Caco-2 (cell line): ENCODE measurements at regions not wholly inside any gene's neighbourhood (a gene's known extent, or its start where the extent isn't known, plus 50 kb on each side); places are given as distances from the start of the nearest gene placed in this dataset.

Source experiments
- BruUV-seq: library from RNA; stranded (reverse); fragments of 400-500 nt; replicated peaks from 2 replicates; lab custom pipeline; 2021; lab: Mats Ljungman, UMichigan
- CTCF ChIA-PET: fragments of 300-600 bp; sonication (Branson Sonifier 250); formaldehyde crosslinking; loops from one replicate; lab custom pipeline; 2022; ENCODE audit warnings: antibody characterized with exemption; lab: Charles Lee
- POLR2A ChIA-PET: fragments of 300-600 bp; sonication (Branson Sonifier 250); formaldehyde crosslinking; loops from one replicate; lab custom pipeline; 2022; ENCODE audit warnings: antibody characterized with exemption; lab: Charles Lee
- DNase-seq, 2 experiments: peaks; one replicate each; pipeline versions ENCODE4 v3.0.0 to v3.0.0-alpha.2; 2020 to 2022
- H3K27me3 ChIP-seq: replicated peaks from 2 replicates; pipeline ENCODE4 v1.6.0; 2011; ENCODE audit warnings: low read length; ENCODE audit not compliant: control insufficient read depth, insufficient read depth
- H3K36me3 ChIP-seq: 2 replicates; pipeline ENCODE4 v1.5.1; 2011; ENCODE audit warnings: low read length; ENCODE audit not compliant: control insufficient read depth, insufficient read depth
- H3K4me1 ChIP-seq: fragments of 250-450 bp; sonication (Bioruptor Pico); 2 replicates; pipeline ENCODE4 v1.5.1; 2020; ENCODE audit warnings: mild to moderate bottlenecking
- H3K4me3 ChIP-seq: 2 replicates; pipeline ENCODE4 v1.5.1; 2011; ENCODE audit warnings: low read depth, mild to moderate bottlenecking, control low read depth, low read length
- H3K9me3 ChIP-seq: fragments of 250-450 bp; sonication (Bioruptor Pico); 2 replicates; pipeline ENCODE4 v1.5.1; 2020; ENCODE audit warnings: mild to moderate bottlenecking, moderate library complexity
- H3K27ac Mint-ChIP-seq: one replicate; pipeline ENCODE4 v1.8.0; 2022; ENCODE audit warnings: mixed read lengths; ENCODE audit not compliant: unreplicated experiment
- H3K27me3 Mint-ChIP-seq: one replicate; pipeline ENCODE4 v1.8.0; 2022; ENCODE audit warnings: mixed read lengths; ENCODE audit not compliant: insufficient read depth, unreplicated experiment
- H3K36me3 Mint-ChIP-seq: one replicate; pipeline ENCODE4 v1.8.0; 2022; ENCODE audit warnings: mild to moderate bottlenecking, mixed read lengths; ENCODE audit not compliant: insufficient read depth, unreplicated experiment
- H3K4me1 Mint-ChIP-seq: one replicate; pipeline ENCODE4 v1.8.0; 2022; ENCODE audit warnings: low read depth, mixed read lengths; ENCODE audit not compliant: unreplicated experiment
- H3K4me3 Mint-ChIP-seq: one replicate; pipeline ENCODE4 v1.8.0; 2022; ENCODE audit warnings: mild to moderate bottlenecking, moderate library complexity, mixed read lengths; ENCODE audit not compliant: unreplicated experiment
- H3K9me3 Mint-ChIP-seq: one replicate; pipeline ENCODE4 v1.8.0; 2022; ENCODE audit warnings: mixed read lengths; ENCODE audit not compliant: unreplicated experiment
- CTCF ChIP-seq, 2 experiments: fragments of 200-600 bp in 1 of 2; IDR thresholded peaks; 1 replicate in 1 of 2; 2 replicates in 1 of 2; pipeline versions ENCODE4 v1.5.1 to v1.8.0; 2011 to 2022; ENCODE audit warnings: antibody characterized with exemption in 1 of 2, control low read depth in 1 of 2, inconsistent platforms in 1 of 2, low read depth in 1 of 2, low read length in 1 of 2, mild to moderate bottlenecking in 1 of 2, moderate library complexity in 1 of 2; ENCODE audit not compliant: insufficient read depth in 1 of 2, severe bottlenecking in 1 of 2, unreplicated experiment in 1 of 2
- intact Hi-C: fragments of 100-400 bp; cut with micrococcal nuclease; formaldehyde crosslinking; loops from one replicate; pipeline ENCODE4 v1.10.0; 2022; ENCODE audit not compliant: unreplicated experiment

GRCh38 chr6:113699239-113699638 is 157.9 kb upstream of the MARCKS start:
- BruUV-seq = no TSS peak
- no peak for TF ChIP-seq CTCF (IDR thresholded peaks at IDR 0.05; ENCODE audit: insufficient read depth in 1 of 2, low read depth in 1 of 2, low read length in 1 of 2, severe bottlenecking in 1 of 2, unreplicated experiment in 1 of 2)
- Mint-ChIP-seq H3K9me3 (peaks cover 9% of the 10 kb centered on the region), H3K36me3 (peaks cover 4% of the 10 kb centered on the region), H3K4me3 (no peak overlapping the region), H3K27me3 (no peaks in the 10 kb centered on the region), H3K4me1 (peaks cover 14% of the 10 kb centered on the region), H3K27ac (no peak overlapping the region)
- ChIA-PET CTCF (no interaction called here), POLR2A (no interaction called here)
- peaks cover 13% of the 10 kb centered on the region for H3K4me1 ChIP-seq
- no peaks in the 10 kb centered on the region for H3K27me3 ChIP-seq
- no peak for DNase-seq
- H3K36me3 ChIP-seq = no peaks in the 10 kb centered on the region
- H3K4me3 ChIP-seq = no peak overlapping the region
- no peaks in the 10 kb centered on the region for H3K9me3 ChIP-seq
- intact Hi-C loops = no loop called here

- peaks cover 6% of the 10 kb centered on the region for H3K4me1 Mint-ChIP-seq
- ChIA-PET CTCF (no interaction called here), POLR2A (no interaction called here)
- Histone ChIP-seq H3K9me3 (no peaks in the 10 kb centered on the region), H3K36me3 (no peaks in the 10 kb centered on the region), H3K4me3 (no peak overlapping the region), H3K27me3 (no peaks in the 10 kb centered on the region), H3K4me1 (no peaks in the 10 kb centered on the region; the same call in 1 of the 2 replicates)
- no peak for TF ChIP-seq CTCF (IDR thresholded peaks at IDR 0.05; ENCODE audit: insufficient read depth in 1 of 2, low read depth in 1 of 2, low read length in 1 of 2, severe bottlenecking in 1 of 2, unreplicated experiment in 1 of 2)
- H3K27me3 Mint-ChIP-seq = no peaks in the 10 kb centered on the region
- intact Hi-C loops = no loop called here
- H3K36me3 Mint-ChIP-seq = no peaks in the 10 kb centered on the region
- no peak overlapping the region for H3K4me3 Mint-ChIP-seq
- BruUV-seq = no TSS peak
- no peak for DNase-seq
- H3K27ac Mint-ChIP-seq = no peak overlapping the region
- H3K9me3 Mint-ChIP-seq = peaks cover 9% of the 10 kb centered on the region
Measured at GRCh38 chr6:113701552-113702254, 155.4 kb upstream of the MARCKS start.

GRCh38 chr6:113707194-113707593 is 150.0 kb upstream of the MARCKS start:
- H3K4me3 ChIP-seq = no peak overlapping the region
- H3K36me3 ChIP-seq = no peaks in the 10 kb centered on the region
- no peaks in the 10 kb centered on the region for H3K27me3 Mint-ChIP-seq
- no TSS peak for BruUV-seq
- POLR2A ChIA-PET = no interaction called here
- intact Hi-C loops = no loop called here
- no peaks in the 10 kb centered on the region for H3K4me1 ChIP-seq
- H3K9me3 ChIP-seq = no peaks in the 10 kb centered on the region
- TF ChIP-seq CTCF (IDR thresholded peaks at IDR 0.05; ENCODE audit: insufficient read depth in 1 of 2, low read depth in 1 of 2, low read length in 1 of 2, severe bottlenecking in 1 of 2, unreplicated experiment in 1 of 2) = no peak
- CTCF ChIA-PET = no interaction called here
- no peaks in the 10 kb centered on the region for H3K27me3 ChIP-seq
- H3K27ac Mint-ChIP-seq = no peak overlapping the region
- H3K9me3 Mint-ChIP-seq = peaks cover 7% of the 10 kb centered on the region
- no peak overlapping the region for H3K4me3 Mint-ChIP-seq
- no peak for DNase-seq
- H3K4me1 Mint-ChIP-seq = peaks cover 12% of the 10 kb centered on the region
- H3K36me3 Mint-ChIP-seq = no peaks in the 10 kb centered on the region
